ENCODE measurements at regions not wholly inside any gene's neighbourhood (a gene's known extent, or its start where the extent isn't known, plus 50 kb on each side); places are given as distances from the start of the nearest gene placed in this dataset.

DNA sequence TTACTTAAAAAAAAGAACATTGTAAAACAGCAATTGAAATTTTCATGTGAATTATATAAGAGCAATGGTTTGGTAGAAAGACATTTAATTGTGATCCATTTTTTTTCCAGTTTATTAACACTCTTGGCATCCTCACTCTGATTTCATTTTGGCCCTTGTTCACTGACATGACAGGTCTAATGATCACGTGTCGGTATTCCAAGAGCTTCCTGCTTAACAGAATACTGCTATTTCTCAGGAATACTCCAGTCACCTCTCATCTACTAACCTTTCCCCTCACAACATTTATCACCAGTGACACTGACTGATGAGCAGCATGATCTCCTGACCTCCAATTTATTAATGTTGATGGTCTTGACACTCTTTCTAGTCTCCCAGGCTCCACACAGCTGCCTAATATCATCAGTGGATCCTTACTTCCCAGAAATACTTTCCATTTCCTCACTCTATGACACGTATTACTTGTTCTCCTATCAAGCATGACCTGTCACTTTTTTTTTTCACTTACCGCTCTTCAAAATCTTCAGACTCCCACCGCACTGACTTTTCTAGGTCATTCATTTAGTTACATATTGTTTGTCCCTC lies 847.8 kb upstream of the SLIT2 start (continued):
- TF ChIP-seq, protein P1, sequence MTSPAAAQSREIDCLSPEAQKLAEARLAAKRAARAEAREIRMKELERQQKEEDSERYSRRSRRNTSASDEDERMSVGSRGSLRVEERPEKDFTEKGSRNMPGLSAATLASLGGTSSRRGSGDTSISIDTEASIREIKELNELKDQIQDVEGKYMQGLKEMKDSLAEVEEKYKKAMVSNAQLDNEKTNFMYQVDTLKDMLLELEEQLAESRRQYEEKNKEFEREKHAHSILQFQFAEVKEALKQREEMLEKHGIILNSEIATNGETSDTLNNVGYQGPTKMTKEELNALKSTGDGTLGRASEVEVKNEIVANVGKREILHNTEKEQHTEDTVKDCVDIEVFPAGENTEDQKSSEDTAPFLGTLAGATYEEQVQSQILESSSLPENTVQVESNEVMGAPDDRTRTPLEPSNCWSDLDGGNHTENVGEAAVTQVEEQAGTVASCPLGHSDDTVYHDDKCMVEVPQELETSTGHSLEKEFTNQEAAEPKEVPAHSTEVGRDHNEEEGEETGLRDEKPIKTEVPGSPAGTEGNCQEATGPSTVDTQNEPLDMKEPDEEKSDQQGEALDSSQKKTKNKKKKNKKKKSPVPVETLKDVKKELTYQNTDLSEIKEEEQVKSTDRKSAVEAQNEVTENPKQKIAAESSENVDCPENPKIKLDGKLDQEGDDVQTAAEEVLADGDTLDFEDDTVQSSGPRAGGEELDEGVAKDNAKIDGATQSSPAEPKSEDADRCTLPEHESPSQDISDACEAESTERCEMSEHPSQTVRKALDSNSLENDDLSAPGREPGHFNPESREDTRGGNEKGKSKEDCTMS (CRISPR knock-in tag; conservative IDR thresholded peaks at IDR 0.05): no peak
- TF ChIP-seq ELF3 (CRISPR knock-in tag; IDR thresholded peaks at IDR 0.05) (no peak), ZNF296 (CRISPR knock-in tag; conservative IDR thresholded peaks at IDR 0.05) (no peak), ZNF672 (CRISPR knock-in tag; IDR thresholded peaks at IDR 0.05) (no peak), NFE2 (CRISPR knock-in tag; IDR thresholded peaks at IDR 0.05) (no peak), ZNF282 (IDR thresholded peaks at IDR 0.05; ENCODE audit: partially characterized antibody) (no peak), CREB1 (IDR thresholded peaks at IDR 0.05) (no peak), CREB1 (CRISPR knock-in tag; IDR thresholded peaks at IDR 0.05) (no peak)
- TF ChIP-seq, protein P2, sequence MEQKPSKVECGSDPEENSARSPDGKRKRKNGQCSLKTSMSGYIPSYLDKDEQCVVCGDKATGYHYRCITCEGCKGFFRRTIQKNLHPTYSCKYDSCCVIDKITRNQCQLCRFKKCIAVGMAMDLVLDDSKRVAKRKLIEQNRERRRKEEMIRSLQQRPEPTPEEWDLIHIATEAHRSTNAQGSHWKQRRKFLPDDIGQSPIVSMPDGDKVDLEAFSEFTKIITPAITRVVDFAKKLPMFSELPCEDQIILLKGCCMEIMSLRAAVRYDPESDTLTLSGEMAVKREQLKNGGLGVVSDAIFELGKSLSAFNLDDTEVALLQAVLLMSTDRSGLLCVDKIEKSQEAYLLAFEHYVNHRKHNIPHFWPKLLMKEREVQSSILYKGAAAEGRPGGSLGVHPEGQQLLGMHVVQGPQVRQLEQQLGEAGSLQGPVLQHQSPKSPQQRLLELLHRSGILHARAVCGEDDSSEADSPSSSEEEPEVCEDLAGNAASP (CRISPR knock-in tag; IDR thresholded peaks at IDR 0.05; ENCODE audit: borderline replicate concordance): no peak

DNA sequence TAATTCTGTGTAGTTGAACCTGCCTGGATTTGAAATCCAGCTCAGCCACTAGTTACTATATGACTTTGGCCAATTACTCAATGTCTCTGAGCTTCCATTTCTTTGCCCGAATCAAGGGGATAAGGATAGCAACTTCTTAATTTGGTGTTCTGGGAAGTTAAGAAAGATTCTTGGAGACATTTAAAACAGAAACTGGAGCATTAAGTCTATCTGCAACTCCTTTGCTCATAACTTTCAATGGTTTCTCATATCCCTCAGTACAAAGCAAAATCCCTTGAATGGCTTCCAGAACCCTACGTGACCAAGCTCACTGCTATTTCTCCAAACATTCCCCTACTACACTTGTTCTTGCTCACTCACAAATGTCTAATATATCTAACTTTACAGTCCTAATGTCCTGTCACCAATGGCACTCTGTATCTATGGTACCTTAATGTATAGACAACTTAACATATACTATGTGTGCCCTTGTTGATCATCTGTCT lies 849.1 kb upstream of the SLIT2 start:
- no TSS peak for BruUV-seq (replicated peaks)
- H3K27me3 ChIP-seq (ENCODE audit: control insufficient read depth in 1 of 2, insufficient read depth in 2 of 2, low read length in 2 of 2): no peaks in the 10 kb centered on the region
- no peak overlapping the region for H2AFZ ChIP-seq (ENCODE audit: low read length)
- H3K27ac ChIP-seq (ENCODE audit: extremely low read length, insufficient read depth, low read length): no peak overlapping the region
- in situ Hi-C loops (cut with HindIII; ENCODE audit: extremely low pct_ligation_motif_present, low pct_unique_long_range_greater_than_20kb): no loop called here
- no peaks in the 10 kb centered on the region for H3K4me1 ChIP-seq (ENCODE audit: insufficient read depth, low read length)
- no peaks in the 10 kb centered on the region for H3K36me3 ChIP-seq (replicated peaks in 1 of 2; ENCODE audit: control insufficient read depth in 1 of 2, insufficient read depth in 2 of 2, low read length in 2 of 2)
- 4% methylated on average over 2 of the region's 2 CpGs for WGBS (ENCODE audit: low lambda C conversion rate)
- peaks cover 73% of the 10 kb centered on the region for H3K9me3 ChIP-seq (ENCODE audit: low read length)
- ATAC-seq (no peak), DNase-seq (ENCODE audit: low spot score) (no peak), FAIRE-seq (no peak)
- H3K4me2 ChIP-seq (ENCODE audit: low read depth, low read length): no peak overlapping the region
- intact Hi-C loops (cut with micrococcal nuclease; ENCODE audit: unreplicated experiment): no loop called here
- POLR2A ChIA-PET: no interaction called here
- H3K4me3 ChIP-seq (replicated peaks in 1 of 3; ENCODE audit: insufficient read depth in 1 of 3, low read depth in 2 of 3, low read length in 3 of 3): no peak overlapping the region
- no peaks in the 10 kb centered on the region for H3K79me2 ChIP-seq (ENCODE audit: insufficient read depth, low read length)
- no peaks in the 10 kb centered on the region for H4K20me1 ChIP-seq (ENCODE audit: insufficient read depth, low read length)
- no peak overlapping the region for H3K9ac ChIP-seq (ENCODE audit: insufficient read depth, low read depth, low read length)
- CTCF ChIA-PET (ENCODE audit: low intra/inter-chr PET ratio, low total read pairs): no interaction called here
- TF ChIP-seq ZNF33B (CRISPR knock-in tag; IDR thresholded peaks at IDR 0.05) (no peak), JARID2 (CRISPR knock-in tag; IDR thresholded peaks at IDR 0.05; ENCODE audit: insufficient replicate concordance) (no peak), ZNF350 (CRISPR knock-in tag; IDR thresholded peaks at IDR 0.05; ENCODE audit: borderline replicate concordance, low read depth) (no peak), ZNF816 (CRISPR knock-in tag; IDR thresholded peaks at IDR 0.05; ENCODE audit: borderline replicate concordance) (no peak), ZKSCAN1 (IDR thresholded peaks at IDR 0.05; ENCODE audit: low read length) (no peak), HNRNPUL1 (IDR thresholded peaks at IDR 0.05; ENCODE audit: low read depth, low read length) (no peak)
- TF ChIP-seq, protein P3, sequence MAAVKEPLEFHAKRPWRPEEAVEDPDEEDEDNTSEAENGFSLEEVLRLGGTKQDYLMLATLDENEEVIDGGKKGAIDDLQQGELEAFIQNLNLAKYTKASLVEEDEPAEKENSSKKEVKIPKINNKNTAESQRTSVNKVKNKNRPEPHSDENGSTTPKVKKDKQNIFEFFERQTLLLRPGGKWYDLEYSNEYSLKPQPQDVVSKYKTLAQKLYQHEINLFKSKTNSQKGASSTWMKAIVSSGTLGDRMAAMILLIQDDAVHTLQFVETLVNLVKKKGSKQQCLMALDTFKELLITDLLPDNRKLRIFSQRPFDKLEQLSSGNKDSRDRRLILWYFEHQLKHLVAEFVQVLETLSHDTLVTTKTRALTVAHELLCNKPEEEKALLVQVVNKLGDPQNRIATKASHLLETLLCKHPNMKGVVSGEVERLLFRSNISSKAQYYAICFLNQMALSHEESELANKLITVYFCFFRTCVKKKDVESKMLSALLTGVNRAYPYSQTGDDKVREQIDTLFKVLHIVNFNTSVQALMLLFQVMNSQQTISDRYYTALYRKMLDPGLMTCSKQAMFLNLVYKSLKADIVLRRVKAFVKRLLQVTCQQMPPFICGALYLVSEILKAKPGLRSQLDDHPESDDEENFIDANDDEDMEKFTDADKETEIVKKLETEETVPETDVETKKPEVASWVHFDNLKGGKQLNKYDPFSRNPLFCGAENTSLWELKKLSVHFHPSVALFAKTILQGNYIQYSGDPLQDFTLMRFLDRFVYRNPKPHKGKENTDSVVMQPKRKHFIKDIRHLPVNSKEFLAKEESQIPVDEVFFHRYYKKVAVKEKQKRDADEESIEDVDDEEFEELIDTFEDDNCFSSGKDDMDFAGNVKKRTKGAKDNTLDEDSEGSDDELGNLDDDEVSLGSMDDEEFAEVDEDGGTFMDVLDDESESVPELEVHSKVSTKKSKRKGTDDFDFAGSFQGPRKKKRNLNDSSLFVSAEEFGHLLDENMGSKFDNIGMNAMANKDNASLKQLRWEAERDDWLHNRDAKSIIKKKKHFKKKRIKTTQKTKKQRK (IDR thresholded peaks at IDR 0.05; ENCODE audit: low read length): no peak

Measured in HepG2 (cell line).